ENCODE measurements at regions not wholly inside any gene's neighbourhood (a gene's known extent, or its start where the extent isn't known, plus 50 kb on each side); places are given as distances from the start of the nearest gene placed in this dataset.

DNA sequence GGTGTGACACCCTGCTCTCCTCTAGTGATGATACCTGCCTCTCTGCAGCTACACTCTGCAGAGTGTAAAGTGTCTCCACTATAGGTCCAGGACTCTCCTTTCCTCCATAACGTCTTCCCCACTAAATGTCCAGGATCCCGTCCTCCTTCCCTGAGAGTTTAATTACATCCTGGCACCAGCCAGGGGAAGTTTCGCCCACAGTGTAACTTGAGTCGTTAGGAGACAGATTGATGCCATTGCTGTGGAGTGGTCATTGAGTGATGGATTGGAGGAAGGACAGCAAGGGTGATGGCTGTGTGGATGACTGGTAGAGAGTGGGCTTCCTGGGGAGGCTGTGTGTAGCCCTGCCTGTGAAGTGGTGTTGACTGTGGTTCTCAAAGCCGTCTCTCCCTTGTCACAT, 84.0 kb upstream of the TMEM132D start:
- TF ChIP-seq, protein P1, sequence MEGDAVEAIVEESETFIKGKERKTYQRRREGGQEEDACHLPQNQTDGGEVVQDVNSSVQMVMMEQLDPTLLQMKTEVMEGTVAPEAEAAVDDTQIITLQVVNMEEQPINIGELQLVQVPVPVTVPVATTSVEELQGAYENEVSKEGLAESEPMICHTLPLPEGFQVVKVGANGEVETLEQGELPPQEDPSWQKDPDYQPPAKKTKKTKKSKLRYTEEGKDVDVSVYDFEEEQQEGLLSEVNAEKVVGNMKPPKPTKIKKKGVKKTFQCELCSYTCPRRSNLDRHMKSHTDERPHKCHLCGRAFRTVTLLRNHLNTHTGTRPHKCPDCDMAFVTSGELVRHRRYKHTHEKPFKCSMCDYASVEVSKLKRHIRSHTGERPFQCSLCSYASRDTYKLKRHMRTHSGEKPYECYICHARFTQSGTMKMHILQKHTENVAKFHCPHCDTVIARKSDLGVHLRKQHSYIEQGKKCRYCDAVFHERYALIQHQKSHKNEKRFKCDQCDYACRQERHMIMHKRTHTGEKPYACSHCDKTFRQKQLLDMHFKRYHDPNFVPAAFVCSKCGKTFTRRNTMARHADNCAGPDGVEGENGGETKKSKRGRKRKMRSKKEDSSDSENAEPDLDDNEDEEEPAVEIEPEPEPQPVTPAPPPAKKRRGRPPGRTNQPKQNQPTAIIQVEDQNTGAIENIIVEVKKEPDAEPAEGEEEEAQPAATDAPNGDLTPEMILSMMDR (conservative IDR thresholded peaks at IDR 0.05 in 1 of 2, IDR thresholded peaks at IDR 0.05 in 1 of 2; ENCODE audit: extremely low read depth in 1 of 2, insufficient read depth in 1 of 2, low read depth in 1 of 2, low read length in 2 of 2), result no peak
- TF ChIP-seq EZH2 (IDR thresholded peaks at IDR 0.05; ENCODE audit: borderline replicate concordance, low read length), result no peak
